ENCODE measurements at regions not wholly inside any gene's neighbourhood (a gene's known extent, or its start where the extent isn't known, plus 50 kb on each side); places are given as distances from the start of the nearest gene placed in this dataset.

DNA sequence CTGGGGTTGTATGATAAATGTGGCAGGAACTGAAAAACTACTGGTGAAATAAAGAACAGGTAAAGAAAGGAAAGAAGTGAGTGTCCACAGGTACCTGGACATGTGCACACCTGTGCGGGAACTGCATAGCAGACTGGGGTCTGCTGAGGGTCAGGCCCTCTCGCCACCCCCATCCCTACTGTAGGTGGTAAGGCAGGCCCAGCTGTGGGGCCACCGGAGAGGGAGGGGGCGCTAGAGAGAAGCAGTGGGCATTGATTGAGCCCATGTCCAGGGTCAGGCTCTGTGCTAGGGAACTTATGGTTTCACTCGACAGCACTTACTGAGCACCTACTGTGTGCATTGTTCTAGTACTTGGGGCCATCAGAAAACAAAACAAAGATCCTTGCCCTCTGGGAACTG, 400.5 kb downstream of the MATN1 start:
- no peak for DNase-seq
- no TSS peak for BruUV-seq (replicated peaks)
- H3K4me3 Mint-ChIP-seq (ENCODE audit: unreplicated experiment): no peak overlapping the region
- Histone ChIP-seq H3K36me3 (ENCODE audit: control insufficient read depth, insufficient read depth, low read length) (no peaks in the 10 kb centered on the region), H3K9me3 (no peaks in the 10 kb centered on the region), H3K27me3 (replicated peaks; ENCODE audit: control insufficient read depth, insufficient read depth, low read length) (no peaks in the 10 kb centered on the region), H3K4me3 (ENCODE audit: low read depth, low read length) (no peak overlapping the region), H3K4me1 (no peaks in the 10 kb centered on the region)
- H3K27ac Mint-ChIP-seq (ENCODE audit: unreplicated experiment): no peak overlapping the region
- TF ChIP-seq, protein P1, sequence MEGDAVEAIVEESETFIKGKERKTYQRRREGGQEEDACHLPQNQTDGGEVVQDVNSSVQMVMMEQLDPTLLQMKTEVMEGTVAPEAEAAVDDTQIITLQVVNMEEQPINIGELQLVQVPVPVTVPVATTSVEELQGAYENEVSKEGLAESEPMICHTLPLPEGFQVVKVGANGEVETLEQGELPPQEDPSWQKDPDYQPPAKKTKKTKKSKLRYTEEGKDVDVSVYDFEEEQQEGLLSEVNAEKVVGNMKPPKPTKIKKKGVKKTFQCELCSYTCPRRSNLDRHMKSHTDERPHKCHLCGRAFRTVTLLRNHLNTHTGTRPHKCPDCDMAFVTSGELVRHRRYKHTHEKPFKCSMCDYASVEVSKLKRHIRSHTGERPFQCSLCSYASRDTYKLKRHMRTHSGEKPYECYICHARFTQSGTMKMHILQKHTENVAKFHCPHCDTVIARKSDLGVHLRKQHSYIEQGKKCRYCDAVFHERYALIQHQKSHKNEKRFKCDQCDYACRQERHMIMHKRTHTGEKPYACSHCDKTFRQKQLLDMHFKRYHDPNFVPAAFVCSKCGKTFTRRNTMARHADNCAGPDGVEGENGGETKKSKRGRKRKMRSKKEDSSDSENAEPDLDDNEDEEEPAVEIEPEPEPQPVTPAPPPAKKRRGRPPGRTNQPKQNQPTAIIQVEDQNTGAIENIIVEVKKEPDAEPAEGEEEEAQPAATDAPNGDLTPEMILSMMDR (IDR thresholded peaks at IDR 0.05; ENCODE audit: insufficient read depth in 1 of 2, low read depth in 1 of 2, low read length in 1 of 2, severe bottlenecking in 1 of 2, unreplicated experiment in 1 of 2): no peak
- POLR2A ChIA-PET: no interaction called here
- CTCF ChIA-PET: no interaction called here
- H3K36me3 Mint-ChIP-seq (ENCODE audit: insufficient read depth, unreplicated experiment): no peaks in the 10 kb centered on the region
- intact Hi-C loops (cut with micrococcal nuclease; ENCODE audit: unreplicated experiment): no loop called here
- H3K9me3 Mint-ChIP-seq (ENCODE audit: unreplicated experiment): no peaks in the 10 kb centered on the region
- peaks cover 6% of the 10 kb centered on the region for H3K27me3 Mint-ChIP-seq (ENCODE audit: insufficient read depth, unreplicated experiment)
- no peaks in the 10 kb centered on the region for H3K4me1 Mint-ChIP-seq (ENCODE audit: low read depth, unreplicated experiment)

DNA sequence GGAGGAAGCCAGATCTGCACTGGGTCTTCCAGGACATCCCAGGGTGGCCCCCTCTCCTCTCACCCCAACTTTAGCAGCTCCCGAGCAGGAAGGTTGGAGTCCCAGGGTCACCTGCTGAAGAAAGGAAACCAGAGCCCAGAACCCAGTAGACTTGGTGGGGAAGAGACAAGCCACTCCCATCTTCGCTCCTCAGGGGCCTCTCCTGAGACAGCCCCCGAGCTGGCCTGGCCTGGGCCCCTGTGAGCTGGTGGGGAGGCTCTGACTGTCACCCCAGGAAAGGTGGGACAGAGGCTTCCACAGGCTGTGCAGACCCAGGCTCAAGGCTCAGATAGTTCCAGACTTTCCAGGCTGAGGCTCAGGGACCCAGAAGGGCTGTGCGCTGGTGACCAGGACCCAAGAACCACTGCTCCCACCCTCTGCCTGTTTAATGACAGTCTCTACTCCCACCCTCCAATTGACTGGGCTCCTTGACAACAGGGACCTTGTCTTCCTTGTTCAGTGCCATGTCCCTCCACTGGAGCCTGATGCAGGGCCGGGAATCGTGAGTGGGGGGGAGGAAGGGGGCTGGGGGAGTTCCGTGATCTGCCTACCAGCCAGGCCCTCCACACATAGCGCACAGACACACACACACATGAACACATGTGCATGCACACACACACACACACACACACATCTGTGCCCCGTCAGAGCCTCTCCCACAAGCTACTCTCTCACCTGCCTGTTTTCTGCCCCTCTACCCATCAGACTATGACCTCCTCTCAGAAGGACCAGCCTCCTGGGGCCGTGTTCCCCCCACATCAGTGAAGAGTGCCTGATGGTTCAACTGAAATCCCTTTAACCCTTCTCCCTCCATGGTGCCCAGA, 401.2 kb downstream of the MATN1 start:
- H3K4me3 ChIP-seq (ENCODE audit: low read depth, low read length): no peak overlapping the region
- POLR2A ChIA-PET: no interaction called here
- TF ChIP-seq, protein P1 (IDR thresholded peaks at IDR 0.05; ENCODE audit: insufficient read depth in 1 of 2, low read depth in 1 of 2, low read length in 1 of 2, severe bottlenecking in 1 of 2, unreplicated experiment in 1 of 2): no peak
- Mint-ChIP-seq H3K4me1 (ENCODE audit: low read depth, unreplicated experiment) (no peaks in the 10 kb centered on the region), H3K36me3 (ENCODE audit: insufficient read depth, unreplicated experiment) (no peaks in the 10 kb centered on the region), H3K27me3 (ENCODE audit: insufficient read depth, unreplicated experiment) (peaks cover 3% of the 10 kb centered on the region), H3K4me3 (ENCODE audit: unreplicated experiment) (no peak overlapping the region), H3K9me3 (ENCODE audit: unreplicated experiment) (no peaks in the 10 kb centered on the region), H3K27ac (ENCODE audit: unreplicated experiment) (no peak overlapping the region)
- H3K9me3 ChIP-seq: no peaks in the 10 kb centered on the region
- DNase-seq: no peak
- intact Hi-C loops (cut with micrococcal nuclease; ENCODE audit: unreplicated experiment): no loop called here
- CTCF ChIA-PET: no interaction called here
- no peaks in the 10 kb centered on the region for H3K4me1 ChIP-seq
- H3K36me3 ChIP-seq (ENCODE audit: control insufficient read depth, insufficient read depth, low read length): no peaks in the 10 kb centered on the region
- no peaks in the 10 kb centered on the region for H3K27me3 ChIP-seq (replicated peaks; ENCODE audit: control insufficient read depth, insufficient read depth, low read length)
- BruUV-seq (replicated peaks): no TSS peak

DNA sequence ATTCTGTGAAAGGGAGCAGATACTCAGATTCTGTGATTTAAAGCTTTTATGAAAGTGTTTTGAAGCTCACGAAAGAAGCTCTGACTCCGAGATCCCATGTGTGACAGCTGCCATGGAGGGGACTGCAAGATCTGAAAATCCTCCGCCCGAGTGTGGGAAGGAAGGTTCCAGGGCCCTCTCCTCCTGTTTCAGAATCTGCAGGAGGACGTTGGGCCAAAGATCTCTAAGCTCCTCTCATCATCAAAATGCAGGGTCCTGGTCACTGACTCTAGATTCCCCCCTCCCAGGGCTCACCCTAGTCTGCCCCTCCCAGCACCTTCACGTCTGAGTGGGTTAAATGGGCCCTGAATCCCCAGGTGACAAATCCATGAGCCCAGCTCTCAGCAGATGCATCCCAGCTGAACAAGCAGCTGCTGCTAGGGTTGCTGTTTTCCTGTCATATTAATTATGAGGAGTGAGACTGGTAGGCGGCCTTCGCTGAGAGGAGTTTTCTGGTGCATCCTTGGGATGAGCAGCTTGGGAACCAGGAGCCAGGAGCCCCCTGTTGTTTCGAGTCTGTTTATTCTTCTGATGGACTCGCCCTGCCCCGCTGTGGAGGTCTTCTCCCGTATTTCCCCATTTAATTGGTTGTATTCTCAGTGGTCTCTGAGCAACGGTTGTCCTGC, 402.0 kb downstream of the MATN1 start:
- POLR2A ChIA-PET: no interaction called here

More for the DNA sequence above, 402.0 kb downstream of the MATN1 start:
- no peaks in the 10 kb centered on the region for H3K9me3 ChIP-seq
- Mint-ChIP-seq H3K27ac (ENCODE audit: unreplicated experiment) (no peak overlapping the region), H3K27me3 (ENCODE audit: insufficient read depth, unreplicated experiment) (peaks cover 3% of the 10 kb centered on the region), H3K4me1 (ENCODE audit: low read depth, unreplicated experiment) (no peaks in the 10 kb centered on the region), H3K36me3 (ENCODE audit: insufficient read depth, unreplicated experiment) (no peaks in the 10 kb centered on the region), H3K4me3 (ENCODE audit: unreplicated experiment) (no peak overlapping the region), H3K9me3 (ENCODE audit: unreplicated experiment) (no peaks in the 10 kb centered on the region)
- no peaks in the 10 kb centered on the region for H3K4me1 ChIP-seq
- intact Hi-C loops (cut with micrococcal nuclease; ENCODE audit: unreplicated experiment): no loop called here
- TF ChIP-seq, protein P1 (IDR thresholded peaks at IDR 0.05; ENCODE audit: insufficient read depth in 1 of 2, low read depth in 1 of 2, low read length in 1 of 2, severe bottlenecking in 1 of 2, unreplicated experiment in 1 of 2): no peak
- DNase-seq: no peak
- H3K4me3 ChIP-seq (ENCODE audit: low read depth, low read length): no peak overlapping the region
- CTCF ChIA-PET: no interaction called here
- H3K36me3 ChIP-seq (ENCODE audit: control insufficient read depth, insufficient read depth, low read length): no peaks in the 10 kb centered on the region
- no peaks in the 10 kb centered on the region for H3K27me3 ChIP-seq (replicated peaks; ENCODE audit: control insufficient read depth, insufficient read depth, low read length)
- BruUV-seq (replicated peaks): no TSS peak
